DND-41 (cell line): ENCODE measurements at regions not wholly inside any gene's neighbourhood (a gene's known extent, or its start where the extent isn't known, plus 50 kb on each side); places are given as distances from the start of the nearest gene placed in this dataset.

Experiments used
- ATAC-seq: fragments of 200-7000 bp; cut with Tn5 transposase; 3 replicates; pipeline ENCODE4 v1.9.1; 2021; ENCODE audit warnings: low read depth; ENCODE audit not compliant: insufficient read depth
- DNase-seq: peaks from one replicate; pipeline ENCODE4 v3.0.0-alpha.2; 2020
- H2AFZ ChIP-seq: 2 replicates; pipeline ENCODE4 v1.6.0; 2012; ENCODE audit warnings: low read depth, low read length
- H3K27ac ChIP-seq: 2 replicates; pipeline ENCODE4 v1.5.1; 2012; ENCODE audit warnings: low read length, inconsistent platforms
- H3K27me3 ChIP-seq: fragments of 200-600 bp; sonication (generic); 2 replicates; pipeline ENCODE4 v1.6.0; 2012; ENCODE audit warnings: low read length, mild to moderate bottlenecking, inconsistent platforms; ENCODE audit not compliant: insufficient read depth, poor library complexity
- H3K36me3 ChIP-seq: 2 replicates; pipeline ENCODE4 v1.5.1; 2012; ENCODE audit warnings: low read length, inconsistent platforms; ENCODE audit not compliant: insufficient read depth
- H3K4me1 ChIP-seq: 2 replicates; pipeline ENCODE4 v1.5.1; 2012; ENCODE audit warnings: mild to moderate bottlenecking, low read length; ENCODE audit not compliant: insufficient read depth
- H3K4me2 ChIP-seq: 2 replicates; pipeline ENCODE4 v1.6.0; 2012; ENCODE audit warnings: mild to moderate bottlenecking, moderate library complexity, low read length, inconsistent platforms; ENCODE audit not compliant: insufficient read depth
- H3K4me3 ChIP-seq, 2 experiments: fragments of 200-600 bp in 1 of 2; shearing (Covaris generic) in 1 of 2; 2 replicates each; pipeline ENCODE4 v1.5.1; 2012 to 2016; ENCODE audit warnings: inconsistent platforms in 2 of 2, low read length in 2 of 2, mild to moderate bottlenecking in 2 of 2, low read depth in 1 of 2, moderate library complexity in 1 of 2
- H3K79me2 ChIP-seq: 2 replicates; pipeline ENCODE4 v1.6.0; 2012; ENCODE audit warnings: low read length, inconsistent platforms; ENCODE audit not compliant: insufficient read depth
- H3K9ac ChIP-seq: 2 replicates; pipeline ENCODE4 v1.6.0; 2012; ENCODE audit warnings: low read depth, mild to moderate bottlenecking, inconsistent platforms, low read length, moderate library complexity
- H3K9me3 ChIP-seq: 2 replicates; pipeline ENCODE4 v1.5.1; 2012; ENCODE audit warnings: low read length, moderate library complexity, mild to moderate bottlenecking, inconsistent platforms; ENCODE audit not compliant: insufficient read depth, severe bottlenecking
- H4K20me1 ChIP-seq: 2 replicates; pipeline ENCODE4 v1.6.0; 2012; ENCODE audit warnings: low read length; ENCODE audit not compliant: insufficient read depth
- EZH2 ChIP-seq: IDR thresholded peaks from 3 replicates; pipeline ENCODE4 v1.6.1; 2012; ENCODE audit warnings: borderline replicate concordance, low read depth, mild to moderate bottlenecking, moderate library complexity, low read length, inconsistent platforms; ENCODE audit not compliant: severe bottlenecking
- TF ChIP-seq, protein P1 (sequence below): IDR thresholded peaks from 2 replicates; pipeline ENCODE4 v1.5.1; 2012; ENCODE audit warnings: borderline replicate concordance, low read length, moderate library complexity, mild to moderate bottlenecking; ENCODE audit not compliant: poor library complexity, severe bottlenecking; ENCODE audit errors: extremely low read depth

DNA sequence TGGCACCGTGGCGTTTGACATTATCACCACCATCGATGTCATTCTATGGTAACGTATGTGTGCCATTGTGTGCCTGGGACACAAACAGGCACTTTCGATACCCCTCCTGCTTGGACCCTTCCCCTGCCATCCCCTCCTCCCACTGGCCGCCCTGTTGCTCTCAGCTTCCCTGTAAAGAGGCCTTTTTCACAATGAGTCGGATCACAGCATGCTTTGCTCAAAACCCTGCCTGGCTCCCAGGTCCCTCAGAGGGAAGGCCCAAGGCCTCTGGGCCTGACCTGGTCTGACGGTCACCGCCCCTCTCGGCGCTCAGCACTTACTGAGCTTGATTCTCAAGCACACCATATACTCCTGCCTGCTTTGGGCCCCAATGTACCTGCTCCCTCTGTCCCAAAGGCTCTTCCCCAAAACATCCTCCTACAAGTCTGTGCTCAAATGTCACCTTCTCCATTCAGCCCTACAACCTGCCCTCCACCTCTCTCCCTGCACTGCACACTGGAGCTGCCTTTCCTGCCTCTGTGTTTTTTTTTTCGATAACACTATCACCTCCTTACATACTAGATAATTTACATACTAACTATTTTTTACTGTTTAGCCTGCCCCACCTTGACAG is 303.8 kb downstream of the SOX9 start:
- no peaks in the 10 kb centered on the region for H3K9me3 ChIP-seq
- H4K20me1 ChIP-seq = no peaks in the 10 kb centered on the region
- no peak overlapping the region for H2AFZ ChIP-seq
- TF ChIP-seq, protein P1, sequence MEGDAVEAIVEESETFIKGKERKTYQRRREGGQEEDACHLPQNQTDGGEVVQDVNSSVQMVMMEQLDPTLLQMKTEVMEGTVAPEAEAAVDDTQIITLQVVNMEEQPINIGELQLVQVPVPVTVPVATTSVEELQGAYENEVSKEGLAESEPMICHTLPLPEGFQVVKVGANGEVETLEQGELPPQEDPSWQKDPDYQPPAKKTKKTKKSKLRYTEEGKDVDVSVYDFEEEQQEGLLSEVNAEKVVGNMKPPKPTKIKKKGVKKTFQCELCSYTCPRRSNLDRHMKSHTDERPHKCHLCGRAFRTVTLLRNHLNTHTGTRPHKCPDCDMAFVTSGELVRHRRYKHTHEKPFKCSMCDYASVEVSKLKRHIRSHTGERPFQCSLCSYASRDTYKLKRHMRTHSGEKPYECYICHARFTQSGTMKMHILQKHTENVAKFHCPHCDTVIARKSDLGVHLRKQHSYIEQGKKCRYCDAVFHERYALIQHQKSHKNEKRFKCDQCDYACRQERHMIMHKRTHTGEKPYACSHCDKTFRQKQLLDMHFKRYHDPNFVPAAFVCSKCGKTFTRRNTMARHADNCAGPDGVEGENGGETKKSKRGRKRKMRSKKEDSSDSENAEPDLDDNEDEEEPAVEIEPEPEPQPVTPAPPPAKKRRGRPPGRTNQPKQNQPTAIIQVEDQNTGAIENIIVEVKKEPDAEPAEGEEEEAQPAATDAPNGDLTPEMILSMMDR = no peak
- TF ChIP-seq EZH2 = no peak
- H3K9ac ChIP-seq = no peak overlapping the region
- no peak overlapping the region for H3K27ac ChIP-seq
- ATAC-seq (no peak), DNase-seq (no peak)
- no peaks in the 10 kb centered on the region for H3K79me2 ChIP-seq
- no peaks in the 10 kb centered on the region for H3K36me3 ChIP-seq
- no peak overlapping the region for H3K4me3 ChIP-seq
- H3K27me3 ChIP-seq = peaks cover 3% of the 10 kb centered on the region
- H3K4me1 ChIP-seq = peaks cover 3% of the 10 kb centered on the region; the same call in 1 of the 2 replicates
- H3K4me2 ChIP-seq = no peak overlapping the region

DNA sequence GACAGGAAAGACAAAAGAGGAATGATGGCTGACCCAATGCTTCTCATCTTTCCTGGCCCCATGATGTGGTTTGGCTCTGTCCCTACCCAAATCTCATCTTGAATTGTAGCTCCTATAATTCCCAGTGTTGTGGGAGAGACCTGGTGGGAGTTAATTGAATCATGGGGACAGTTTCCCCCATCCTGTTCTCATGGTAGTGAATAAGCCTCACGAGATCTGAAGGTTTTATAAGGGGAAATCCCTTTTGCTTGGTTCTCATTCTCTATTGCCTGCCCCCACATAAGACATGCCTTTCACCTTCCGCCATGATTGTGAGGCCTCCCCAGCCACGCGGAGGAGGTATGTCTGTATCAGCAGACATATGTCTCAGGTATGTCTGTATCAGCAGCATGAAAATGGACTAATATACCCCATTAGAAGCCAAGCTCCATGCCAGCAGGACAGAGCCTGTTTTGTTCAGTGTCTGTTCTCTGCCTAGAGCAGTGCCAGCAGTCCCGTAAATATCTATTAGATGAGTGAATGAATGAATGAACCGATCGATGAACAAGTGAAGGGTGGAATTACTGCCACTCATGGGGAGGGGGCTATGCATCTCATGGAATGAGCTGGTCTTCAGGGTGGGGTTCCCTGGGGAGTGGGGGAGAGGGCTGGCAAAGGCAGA is 304.4 kb downstream of the SOX9 start:
- H3K9me3 ChIP-seq = no peaks in the 10 kb centered on the region
- H3K27me3 ChIP-seq = peaks cover 3% of the 10 kb centered on the region
- H3K4me2 ChIP-seq = no peak overlapping the region
- no peak overlapping the region for H3K27ac ChIP-seq
- no peak for DNase-seq
- H2AFZ ChIP-seq = no peak overlapping the region
- no peaks in the 10 kb centered on the region for H3K36me3 ChIP-seq
- H3K4me3 ChIP-seq = no peak overlapping the region
- H3K4me1 ChIP-seq = peaks cover 3% of the 10 kb centered on the region; the same call in 1 of the 2 replicates
- no peak for ATAC-seq
- H3K9ac ChIP-seq = no peak overlapping the region
- no peaks in the 10 kb centered on the region for H3K79me2 ChIP-seq
- no peaks in the 10 kb centered on the region for H4K20me1 ChIP-seq
- TF ChIP-seq EZH2 = no peak
- TF ChIP-seq, protein P1 = no peak

DNA sequence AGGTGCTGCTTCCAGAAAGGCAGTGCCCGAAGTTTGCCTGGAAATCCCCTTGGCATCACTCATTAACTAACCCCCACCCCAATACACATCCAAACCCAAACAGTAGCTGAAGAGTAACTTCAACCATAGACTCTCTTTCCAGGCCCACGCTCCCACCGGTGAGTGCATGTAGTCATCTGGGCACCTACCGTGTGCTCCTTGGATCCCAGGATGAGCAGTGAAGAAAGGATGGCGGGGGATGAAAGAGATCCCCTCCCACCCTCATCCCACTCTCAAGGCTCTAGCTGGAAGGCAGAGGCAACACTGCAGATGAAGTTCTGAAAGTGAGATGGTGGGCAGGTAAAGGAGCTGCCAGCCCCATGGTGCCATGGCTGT is 305.0 kb downstream of the SOX9 start:
- H3K36me3 ChIP-seq = no peaks in the 10 kb centered on the region
- no peaks in the 10 kb centered on the region for H3K9me3 ChIP-seq
- H3K27me3 ChIP-seq = peaks cover 3% of the 10 kb centered on the region
- no peak overlapping the region for H3K9ac ChIP-seq
- H2AFZ ChIP-seq = no peak overlapping the region
- no peak overlapping the region for H3K4me3 ChIP-seq
- no peak overlapping the region for H3K4me2 ChIP-seq
- H3K27ac ChIP-seq = no peak overlapping the region
- ATAC-seq = no peak
- H4K20me1 ChIP-seq = no peaks in the 10 kb centered on the region
- TF ChIP-seq, protein P1 = no peak
- TF ChIP-seq EZH2 = no peak
- DNase-seq = no peak
- H3K79me2 ChIP-seq = no peaks in the 10 kb centered on the region
- H3K4me1 ChIP-seq = peaks cover 3% of the 10 kb centered on the region; the same call in 1 of the 2 replicates
